GM12801 (cell line): ENCODE measurements at regions not wholly inside any gene's neighbourhood (a gene's known extent, or its start where the extent isn't known, plus 50 kb on each side); places are given as distances from the start of the nearest gene placed in this dataset.

ENCODE experiments used
- CTCF ChIP-seq: IDR thresholded peaks from one replicate; pipeline ENCODE4 v1.5.1; 2011; ENCODE audit warnings: control low read depth; ENCODE audit not compliant: insufficient read length; ENCODE audit errors: extremely low read depth

GRCh38 chr9:107409581-107410389, 79.8 kb downstream of the KLF4 start:
- TF ChIP-seq CTCF = no peak

GRCh38 chr9:107407675-107408074, 81.9 kb downstream of the KLF4 start:
- no peak for TF ChIP-seq CTCF

GRCh38 chr9:107405511-107405910, 84.1 kb downstream of the KLF4 start:
- no peak for TF ChIP-seq CTCF

- TF ChIP-seq CTCF = no peak
These were observed 84.8 kb downstream of the KLF4 start for GRCh38 chr9:107404736-107405135.

GRCh38 chr9:107404161-107404560, 85.4 kb downstream of the KLF4 start:
- TF ChIP-seq CTCF = no peak

- TF ChIP-seq CTCF = no peak
These were observed 92.2 kb downstream of the KLF4 start for GRCh38 chr9:107397076-107398044.

- TF ChIP-seq CTCF = no peak
These were observed 95.3 kb downstream of the KLF4 start for GRCh38 chr9:107394264-107394663.
